HG02571 (cell line): ENCODE measurements at regions not wholly inside any gene's neighbourhood (a gene's known extent, or its start where the extent isn't known, plus 50 kb on each side); places are given as distances from the start of the nearest gene placed in this dataset.
A peak's percentile ranks its signal among the peaks of the same experiment; 100 is the strongest.

Experiments used
- ATAC-seq: cut with Tn5 transposase; IDR thresholded peaks from one replicate; pipeline ENCODE4 v1.9.1; 2021; ENCODE audit warnings: mild to moderate bottlenecking, moderate library complexity; ENCODE audit not compliant: unreplicated experiment

GRCh38 chr6:25035512-25036435 lies 100.0 kb upstream of the RIPOR2 start:
- no peak for ATAC-seq

GRCh38 chr6:25036461-25036860 lies 100.7 kb upstream of the RIPOR2 start:
- no peak for ATAC-seq

- no peak for ATAC-seq
Observed at GRCh38 chr6:25038300-25038699, 102.5 kb upstream of the RIPOR2 start.

GRCh38 chr6:25038999-25039398 lies 103.2 kb upstream of the RIPOR2 start:
- no peak for ATAC-seq

- ATAC-seq, result no peak
Observed at GRCh38 chr6:25041485-25042035, 105.8 kb upstream of the RIPOR2 start.

GRCh38 chr6:25042036-25042521 lies 106.3 kb upstream of the RIPOR2 start:
- ATAC-seq, result peak; percentile 52

GRCh38 chr6:25042536-25042935 lies 106.8 kb upstream of the RIPOR2 start:
- no peak for ATAC-seq

GRCh38 chr6:25042984-25043725 lies 107.4 kb upstream of the RIPOR2 start:
- ATAC-seq, result no peak

- ATAC-seq, result no peak
Observed at GRCh38 chr6:25043892-25044291, 108.1 kb upstream of the RIPOR2 start.

- ATAC-seq, result no peak
Observed at GRCh38 chr6:25046942-25047341, 111.2 kb upstream of the RIPOR2 start.

GRCh38 chr6:25050356-25050755 lies 114.6 kb upstream of the RIPOR2 start:
- ATAC-seq, result no peak

- ATAC-seq, result no peak
Observed at GRCh38 chr6:25051083-25051482, 115.3 kb upstream of the RIPOR2 start.

- no peak for ATAC-seq
Observed at GRCh38 chr6:25052181-25052580, 116.4 kb upstream of the RIPOR2 start.

GRCh38 chr6:25053875-25054371 lies 118.2 kb upstream of the RIPOR2 start:
- peak; percentile 84 for ATAC-seq

GRCh38 chr6:25054469-25054868 lies 118.7 kb upstream of the RIPOR2 start:
- ATAC-seq, result no peak

- ATAC-seq, result no peak
Observed at GRCh38 chr6:25056130-25056529, 120.4 kb upstream of the RIPOR2 start.

- ATAC-seq, result no peak
Observed at GRCh38 chr6:25057111-25057905, 121.5 kb upstream of the RIPOR2 start.

- ATAC-seq, result no peak
Observed at GRCh38 chr6:25058441-25058840, 122.7 kb upstream of the RIPOR2 start.

GRCh38 chr6:25058941-25059340 lies 123.2 kb upstream of the RIPOR2 start:
- no peak for ATAC-seq

- no peak for ATAC-seq
Observed at GRCh38 chr6:25060522-25060921, 124.8 kb upstream of the RIPOR2 start.
